DND-41 (cell line): ENCODE measurements at regions not wholly inside any gene's neighbourhood (a gene's known extent, or its start where the extent isn't known, plus 50 kb on each side); places are given as distances from the start of the nearest gene placed in this dataset.

Experiments
- ATAC-seq: fragments of 200-7000 bp; cut with Tn5 transposase; 3 replicates; pipeline ENCODE4 v1.9.1; 2021; ENCODE audit warnings: low read depth; ENCODE audit not compliant: insufficient read depth
- DNase-seq: peaks from one replicate; pipeline ENCODE4 v3.0.0-alpha.2; 2020
- H2AFZ ChIP-seq: 2 replicates; pipeline ENCODE4 v1.6.0; 2012; ENCODE audit warnings: low read depth, low read length
- H3K27ac ChIP-seq: 2 replicates; pipeline ENCODE4 v1.5.1; 2012; ENCODE audit warnings: low read length, inconsistent platforms
- H3K27me3 ChIP-seq: fragments of 200-600 bp; sonication (generic); 2 replicates; pipeline ENCODE4 v1.6.0; 2012; ENCODE audit warnings: low read length, mild to moderate bottlenecking, inconsistent platforms; ENCODE audit not compliant: insufficient read depth, poor library complexity
- H3K36me3 ChIP-seq: 2 replicates; pipeline ENCODE4 v1.5.1; 2012; ENCODE audit warnings: low read length, inconsistent platforms; ENCODE audit not compliant: insufficient read depth
- H3K4me1 ChIP-seq: 2 replicates; pipeline ENCODE4 v1.5.1; 2012; ENCODE audit warnings: mild to moderate bottlenecking, low read length; ENCODE audit not compliant: insufficient read depth
- H3K4me2 ChIP-seq: 2 replicates; pipeline ENCODE4 v1.6.0; 2012; ENCODE audit warnings: mild to moderate bottlenecking, moderate library complexity, low read length, inconsistent platforms; ENCODE audit not compliant: insufficient read depth
- H3K4me3 ChIP-seq, 2 experiments: fragments of 200-600 bp in 1 of 2; shearing (Covaris generic) in 1 of 2; 2 replicates each; pipeline ENCODE4 v1.5.1; 2012 to 2016; ENCODE audit warnings: inconsistent platforms in 2 of 2, low read length in 2 of 2, mild to moderate bottlenecking in 2 of 2, low read depth in 1 of 2, moderate library complexity in 1 of 2
- H3K79me2 ChIP-seq: 2 replicates; pipeline ENCODE4 v1.6.0; 2012; ENCODE audit warnings: low read length, inconsistent platforms; ENCODE audit not compliant: insufficient read depth
- H3K9ac ChIP-seq: 2 replicates; pipeline ENCODE4 v1.6.0; 2012; ENCODE audit warnings: low read depth, mild to moderate bottlenecking, inconsistent platforms, low read length, moderate library complexity
- H3K9me3 ChIP-seq: 2 replicates; pipeline ENCODE4 v1.5.1; 2012; ENCODE audit warnings: low read length, moderate library complexity, mild to moderate bottlenecking, inconsistent platforms; ENCODE audit not compliant: insufficient read depth, severe bottlenecking
- H4K20me1 ChIP-seq: 2 replicates; pipeline ENCODE4 v1.6.0; 2012; ENCODE audit warnings: low read length; ENCODE audit not compliant: insufficient read depth
- CTCF ChIP-seq: IDR thresholded peaks from 2 replicates; pipeline ENCODE4 v1.5.1; 2012; ENCODE audit warnings: borderline replicate concordance, low read length, moderate library complexity, mild to moderate bottlenecking; ENCODE audit not compliant: poor library complexity, severe bottlenecking; ENCODE audit errors: extremely low read depth
- EZH2 ChIP-seq: IDR thresholded peaks from 3 replicates; pipeline ENCODE4 v1.6.1; 2012; ENCODE audit warnings: borderline replicate concordance, low read depth, mild to moderate bottlenecking, moderate library complexity, low read length, inconsistent platforms; ENCODE audit not compliant: severe bottlenecking

- Histone ChIP-seq H3K79me2 (no peaks in the 10 kb centered on the region), H3K9me3 (no peaks in the 10 kb centered on the region), H3K9ac (no peak overlapping the region), H3K36me3 (no peaks in the 10 kb centered on the region), H3K4me2 (no peak overlapping the region), H4K20me1 (no peaks in the 10 kb centered on the region), H2AFZ (no peak overlapping the region), H3K4me1 (no peaks in the 10 kb centered on the region), H3K27me3 (peaks cover 8% of the 10 kb centered on the region), H3K27ac (no peak overlapping the region), H3K4me3 (no peak overlapping the region)
- DNase-seq (no peak), ATAC-seq (no peak)
- TF ChIP-seq EZH2: no peak
- TF ChIP-seq CTCF: no peak
Observed at GRCh38 chr3:130826516-130827182, 67.2 kb upstream of the ATP2C1 start.

DNA sequence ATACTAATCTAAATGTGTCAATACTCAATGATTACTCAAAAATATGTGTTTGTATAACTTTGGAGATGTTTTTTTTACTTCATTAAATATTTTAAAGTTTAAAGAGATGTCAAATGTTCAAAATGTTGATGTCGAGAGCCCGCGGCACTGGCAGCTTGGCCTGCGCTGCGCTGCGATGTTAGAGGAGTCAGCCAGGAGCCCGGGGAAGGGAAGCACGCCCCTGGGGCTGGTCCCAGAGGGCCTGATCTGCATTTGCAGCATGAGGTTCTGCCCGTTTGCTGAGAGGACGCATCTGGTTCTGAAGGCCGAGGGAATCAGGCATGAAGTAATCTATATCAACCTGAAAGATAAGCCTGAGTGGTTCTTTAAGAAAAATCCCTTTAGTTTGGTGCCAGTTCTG lies 66.4 kb upstream of the ATP2C1 start:
- H2AFZ ChIP-seq: no peak overlapping the region
- no peaks in the 10 kb centered on the region for H3K9me3 ChIP-seq
- no peaks in the 10 kb centered on the region for H3K79me2 ChIP-seq
- H3K4me2 ChIP-seq: no peak overlapping the region
- DNase-seq (no peak), ATAC-seq (no peak)
- H3K36me3 ChIP-seq: no peaks in the 10 kb centered on the region
- no peaks in the 10 kb centered on the region for H4K20me1 ChIP-seq
- TF ChIP-seq CTCF: no peak
- TF ChIP-seq EZH2: no peak
- H3K9ac ChIP-seq: no peak overlapping the region
- no peaks in the 10 kb centered on the region for H3K4me1 ChIP-seq
- H3K27me3 ChIP-seq: peaks cover 8% of the 10 kb centered on the region
- H3K27ac ChIP-seq: no peak overlapping the region
- no peak overlapping the region for H3K4me3 ChIP-seq

DNA sequence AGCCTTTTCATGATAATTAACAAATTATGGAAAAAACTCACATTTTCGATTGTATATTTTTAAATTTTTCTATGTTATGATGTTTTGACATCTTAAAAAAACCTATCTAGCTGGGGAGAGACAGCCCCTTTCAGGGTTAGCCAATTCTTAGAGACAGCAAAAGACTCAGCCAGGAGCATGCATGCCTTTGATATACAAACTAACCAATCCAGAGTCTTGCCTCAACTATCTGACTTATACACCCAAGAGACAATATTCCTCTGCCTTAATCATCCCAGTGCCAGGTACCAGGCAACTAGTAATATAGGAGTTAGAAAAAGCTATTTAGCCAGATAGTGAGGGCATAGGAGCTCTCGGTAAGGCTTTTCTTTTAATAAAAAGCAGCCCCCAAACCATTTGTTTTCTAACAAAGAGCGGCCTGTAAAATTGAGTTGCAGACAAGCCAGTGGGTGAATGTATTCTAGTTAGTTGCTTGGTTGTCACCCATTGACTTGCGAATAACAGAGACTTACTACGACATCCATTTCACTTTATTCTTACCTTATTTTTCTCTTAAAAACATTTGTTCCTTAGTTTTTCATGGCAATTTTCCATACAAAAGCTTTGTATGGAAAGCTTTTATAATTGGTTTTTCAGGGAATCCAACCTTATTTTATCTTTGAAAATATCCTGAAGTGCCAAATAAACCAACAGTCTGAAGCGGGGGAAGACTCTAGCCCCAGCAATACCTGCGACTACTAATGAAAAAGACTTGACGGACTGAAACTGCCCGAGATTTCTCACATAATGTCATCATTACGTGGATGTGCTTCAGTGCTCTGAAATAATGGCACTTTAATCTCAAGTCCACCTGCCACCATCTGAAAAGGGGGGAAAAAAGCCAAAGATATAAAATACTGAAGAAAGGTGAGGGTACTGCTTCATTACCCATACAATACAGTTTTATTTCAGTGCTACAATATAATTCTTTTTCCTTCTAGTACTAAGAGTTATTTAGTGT lies 64.6 kb upstream of the ATP2C1 start:
- DNase-seq (no peak), ATAC-seq (no peak)
- no peak overlapping the region for H3K4me2 ChIP-seq
- no peaks in the 10 kb centered on the region for H3K36me3 ChIP-seq
- no peaks in the 10 kb centered on the region for H3K4me1 ChIP-seq
- TF ChIP-seq EZH2: no peak
- no peak for TF ChIP-seq CTCF
- no peaks in the 10 kb centered on the region for H3K79me2 ChIP-seq
- H3K27me3 ChIP-seq: peaks cover 16% of the 10 kb centered on the region
- H3K9ac ChIP-seq: no peak overlapping the region
- no peak overlapping the region for H2AFZ ChIP-seq
- H3K27ac ChIP-seq: no peak overlapping the region
- H3K4me3 ChIP-seq: no peak overlapping the region
- no peaks in the 10 kb centered on the region for H3K9me3 ChIP-seq
- no peaks in the 10 kb centered on the region for H4K20me1 ChIP-seq
